A673 (cell line): ENCODE measurements at regions not wholly inside any gene's neighbourhood (a gene's known extent, or its start where the extent isn't known, plus 50 kb on each side); places are given as distances from the start of the nearest gene placed in this dataset.

ENCODE experiments used
- CTCF ChIP-seq: fragments of 300-800, 200-600 bp; sonication (generic); conservative IDR thresholded peaks from 2 replicates; pipeline ENCODE4 v1.5.1; 2017; ENCODE audit warnings: low read depth, mild to moderate bottlenecking, antibody characterized with exemption, low read length, moderate library complexity, mixed read lengths
- EZH2 ChIP-seq: fragments of 200-600 bp; sonication (generic); IDR thresholded peaks from 2 replicates; pipeline ENCODE4 v1.6.1; 2017; ENCODE audit warnings: borderline replicate concordance, low read depth, mild to moderate bottlenecking, mixed read lengths, antibody characterized with exemption, low read length; ENCODE audit not compliant: poor library complexity, severe bottlenecking

GRCh38 chr21:19123525-19123924 lies 719.9 kb upstream of the TMPRSS15 start:
- TF ChIP-seq EZH2 (no peak), CTCF (no peak)
